ENCODE measurements at regions not wholly inside any gene's neighbourhood (a gene's known extent, or its start where the extent isn't known, plus 50 kb on each side); places are given as distances from the start of the nearest gene placed in this dataset.

- TF ChIP-seq REST (IDR thresholded peaks at IDR 0.05; ENCODE audit: low read depth) (no peak), MAX (IDR thresholded peaks at IDR 0.05) (no peak), FOXM1 (IDR thresholded peaks at IDR 0.05; ENCODE audit: borderline replicate concordance, low read depth) (no peak), TEAD4 (IDR thresholded peaks at IDR 0.05) (no peak), CEBPB (IDR thresholded peaks at IDR 0.05) (no peak), NFIC (IDR thresholded peaks at IDR 0.05) (no peak), RAD21 (IDR thresholded peaks at IDR 0.05; ENCODE audit: low read depth) (no peak), EP300 (IDR thresholded peaks at IDR 0.05; ENCODE audit: borderline replicate concordance) (no peak)
Observed at GRCh38 chr1:209249785-209250440, 333.6 kb upstream of the CAMK1G start.

Data from Ishikawa (cell line).